HepG2 (cell line): ENCODE measurements at regions not wholly inside any gene's neighbourhood (a gene's known extent, or its start where the extent isn't known, plus 50 kb on each side); places are given as distances from the start of the nearest gene placed in this dataset.

Source experiments
- ATAC-seq: fragments of 200-7000 bp; cut with Tn5 transposase; 3 replicates; pipeline ENCODE4 v1.9.1; 2020; ENCODE audit warnings: mild to moderate bottlenecking, moderate library complexity
- BruUV-seq: library from RNA; stranded (reverse); fragments of 400-500 nt; replicated peaks from 2 replicates; lab custom pipeline; 2021; lab: Mats Ljungman, UMichigan
- CTCF ChIA-PET: fragments of 300-600 bp; formaldehyde crosslinking; extraction: SDS; loops from one replicate; lab custom pipeline; 2021; ENCODE audit warnings: low total read pairs, inconsistent platforms, low intra/inter-chr PET ratio; lab: Yijun Ruan, JAX
- POLR2A ChIA-PET: fragments of 350-600 bp; sonication (Branson Sonifier 250); formaldehyde crosslinking; loops from one replicate; lab custom pipeline; 2020; ENCODE audit warnings: antibody characterized with exemption, inconsistent platforms; lab: Yijun Ruan, JAX
- DNase-seq: peaks from one replicate; pipeline ENCODE4 v3.0.0-alpha.2; 2015; ENCODE audit warnings: low spot score
- FAIRE-seq: peaks from 3 replicates; lab custom pipeline; 2011; peaks lifted over from hg19 to GRCh38; lab: Jason Lieb, UNC
- H2AFZ ChIP-seq: one replicate; pipeline ENCODE4 v1.6.1; 2011; ENCODE audit warnings: low read length, inconsistent platforms
- H3K27ac ChIP-seq: fragments of 300-600 bp; 3 replicates; pipeline ENCODE4 v1.8.0; 2011; ENCODE audit warnings: mixed run types, mild to moderate bottlenecking, mixed read lengths, low read length, inconsistent platforms; ENCODE audit not compliant: insufficient read depth; ENCODE audit errors: extremely low read length
- H3K27me3 ChIP-seq, 2 experiments: fragments of 200-600 bp in 1 of 2; 2 replicates in 1 of 2; 3 replicates in 1 of 2; pipeline versions ENCODE4 v1.6.0 to v1.8.0; 2011; ENCODE audit warnings: low read length in 2 of 2, mild to moderate bottlenecking in 2 of 2, moderate library complexity in 2 of 2, inconsistent platforms in 1 of 2; ENCODE audit not compliant: insufficient read depth in 2 of 2, control insufficient read depth in 1 of 2
- H3K36me3 ChIP-seq, 2 experiments: fragments of 200-600 bp in 1 of 2; replicated peaks in 1 of 2; 2 replicates in 1 of 2; 3 replicates in 1 of 2; pipeline versions ENCODE4 v1.5.1 to v1.8.0; 2011; ENCODE audit warnings: low read length in 2 of 2, inconsistent platforms in 1 of 2; ENCODE audit not compliant: insufficient read depth in 2 of 2, control insufficient read depth in 1 of 2
- H3K4me1 ChIP-seq: 2 replicates; pipeline ENCODE4 v1.5.1; 2012; ENCODE audit warnings: low read length, inconsistent platforms; ENCODE audit not compliant: insufficient read depth
- H3K4me2 ChIP-seq: 2 replicates; pipeline ENCODE4 v1.6.0; 2011; ENCODE audit warnings: low read depth, low read length, inconsistent platforms
- H3K4me3 ChIP-seq, 3 experiments: fragments of 200-600 bp in 1 of 3; sonication (generic), shearing (Covaris generic) in 1 of 3; replicated peaks in 1 of 3; 2 replicates each; pipeline ENCODE4 v1.5.1; 2011 to 2016; ENCODE audit warnings: low read length in 3 of 3, inconsistent platforms in 2 of 3, low read depth in 2 of 3, mild to moderate bottlenecking in 2 of 3, control low read depth in 1 of 3, mixed read lengths in 1 of 3; ENCODE audit not compliant: insufficient read depth in 1 of 3
- H3K79me2 ChIP-seq: one replicate; pipeline ENCODE4 v1.6.1; 2011; ENCODE audit warnings: low read length, inconsistent platforms; ENCODE audit not compliant: insufficient read depth
- H3K9ac ChIP-seq: 2 replicates; pipeline ENCODE4 v1.6.0; 2011; ENCODE audit warnings: mild to moderate bottlenecking, low read depth, low read length, inconsistent platforms; ENCODE audit not compliant: insufficient read depth
- H3K9me3 ChIP-seq: 2 replicates; pipeline ENCODE4 v1.5.1; 2012; ENCODE audit warnings: mild to moderate bottlenecking, low read length
- H4K20me1 ChIP-seq: 2 replicates; pipeline ENCODE4 v1.6.0; 2011; ENCODE audit warnings: inconsistent platforms, mild to moderate bottlenecking, low read length, moderate library complexity; ENCODE audit not compliant: insufficient read depth
- ATF7 ChIP-seq, 2 experiments: fragments of 450-650 bp in 1 of 2; sonication (generic) in 1 of 2; formaldehyde crosslinking in 1 of 2; IDR thresholded peaks; 2 replicates each; pipeline versions ENCODE4 v1.4.0 to v1.6.1; 2016 to 2020; ENCODE audit warnings: antibody characterized with exemption in 1 of 2, mild to moderate bottlenecking in 1 of 2, missing genetic modification reagents in 1 of 2
- CREB1 ChIP-seq, 2 experiments: fragments of 450-650 bp in 1 of 2; IDR thresholded peaks; 2 replicates each; pipeline ENCODE4 v1.6.1; 2016 to 2017; ENCODE audit warnings: control low read depth in 1 of 2, mild to moderate bottlenecking in 1 of 2, missing compliant biosample characterization in 1 of 2, missing genetic modification characterization in 1 of 2
- DNMT1 ChIP-seq: sonication (generic); formaldehyde crosslinking; IDR thresholded peaks from 2 replicates; pipeline ENCODE4 v1.5.1; 2020; ENCODE audit warnings: mild to moderate bottlenecking, missing genetic modification reagents
- PAX8 ChIP-seq: sonication (generic); formaldehyde crosslinking; IDR thresholded peaks from 2 replicates; pipeline ENCODE4 v1.8.0; 2022; ENCODE audit warnings: mild to moderate bottlenecking, missing genetic modification reagents, borderline replicate concordance
- SAFB2 ChIP-seq: sonication (generic); formaldehyde crosslinking; IDR thresholded peaks from 2 replicates; pipeline ENCODE4 v1.5.1; 2020; ENCODE audit warnings: missing genetic modification reagents, low read depth, mild to moderate bottlenecking, borderline replicate concordance
- SALL2 ChIP-seq: sonication (generic); formaldehyde crosslinking; IDR thresholded peaks from 2 replicates; pipeline ENCODE4 v1.8.1; 2023; ENCODE audit warnings: mild to moderate bottlenecking, missing genetic modification reagents, inconsistent platforms
- U2AF2 ChIP-seq: fragments of 200-400 bp; formaldehyde crosslinking; IDR thresholded peaks from 2 replicates; pipeline ENCODE4 v1.6.1; 2017; ENCODE audit warnings: low read depth, mild to moderate bottlenecking, low read length
- XRCC5 ChIP-seq: fragments of 200-400 bp; formaldehyde crosslinking; optimal IDR thresholded peaks from 2 replicates; pipeline ENCODE3; 2017; ENCODE audit warnings: mild to moderate bottlenecking, low read length
- ZFP1 ChIP-seq: IDR thresholded peaks from 2 replicates; pipeline ENCODE4 v1.6.1; 2016
- ZFX ChIP-seq: sonication (generic); formaldehyde crosslinking; IDR thresholded peaks from 2 replicates; pipeline ENCODE4 v1.4.0; 2020; ENCODE audit warnings: mild to moderate bottlenecking, low read depth, missing genetic modification reagents, moderate library complexity
- ZFYVE20 ChIP-seq: sonication (generic); formaldehyde crosslinking; IDR thresholded peaks from 2 replicates; pipeline ENCODE4 v1.8.0; 2023; ENCODE audit warnings: low read depth, mild to moderate bottlenecking, moderate library complexity, missing genetic modification reagents, borderline replicate concordance
- ZNF230 ChIP-seq: sonication (generic); formaldehyde crosslinking; IDR thresholded peaks from 2 replicates; pipeline ENCODE4 v1.4.0; 2020; ENCODE audit warnings: mild to moderate bottlenecking, missing genetic modification reagents
- ZNF652 ChIP-seq: IDR thresholded peaks from 2 replicates; pipeline ENCODE4 v1.6.1; 2016; ENCODE audit warnings: low read depth, borderline replicate concordance
- ZNF737 ChIP-seq: sonication (generic); formaldehyde crosslinking; IDR thresholded peaks from 2 replicates; pipeline ENCODE4 v1.5.0; 2020; ENCODE audit warnings: missing genetic modification reagents, mild to moderate bottlenecking, borderline replicate concordance
- WGBS: methylation state at CpG from one replicate; pipeline ENCODE4 v1.1.6; 2017; ENCODE audit warnings: low lambda C conversion rate; 5-methylcytosine and 5-hydroxymethylcytosine counted together
- in situ Hi-C: cut with HindIII; loops from 2 replicates; pipeline ENCODE4 v1.10.0; 2017; ENCODE audit warnings: low pct_unique_long_range_greater_than_20kb; ENCODE audit not compliant: extremely low pct_ligation_motif_present
- intact Hi-C: fragments of 100-400 bp; cut with micrococcal nuclease; formaldehyde crosslinking; loops from one replicate; pipeline ENCODE4 v1.10.0; 2022; ENCODE audit not compliant: unreplicated experiment
- TF ChIP-seq, protein P1 (sequence below): IDR thresholded peaks from 2 replicates; pipeline ENCODE4 v1.6.1; 2012; ENCODE audit warnings: low read length, improper control_type of control experiment
- TF ChIP-seq, protein P2 (sequence below): sonication (generic); formaldehyde crosslinking; IDR thresholded peaks from 2 replicates; pipeline ENCODE4 v1.4.0; 2020; ENCODE audit warnings: missing genetic modification reagents

DNA sequence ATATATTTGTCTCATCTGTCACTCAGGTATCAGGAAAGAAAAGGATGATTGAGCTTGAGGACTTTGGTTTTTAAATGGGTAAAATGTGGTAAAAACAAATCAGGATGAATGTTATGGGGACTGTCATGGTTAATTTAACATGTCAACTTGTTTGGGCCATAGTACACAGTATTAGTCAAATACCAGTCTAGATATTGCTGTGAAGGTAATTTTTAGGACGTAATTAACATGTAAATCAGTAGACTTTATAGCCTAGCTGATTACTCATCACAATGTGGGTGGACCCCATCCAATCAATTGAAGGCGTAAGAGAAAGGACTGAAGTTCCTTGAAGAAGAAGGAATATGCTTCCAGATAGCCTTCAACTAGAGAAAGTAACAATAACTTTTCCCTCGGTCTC, 275.7 kb upstream of the ZNF804A start:
- H2AFZ ChIP-seq, result no peak overlapping the region
- no peak overlapping the region for H3K9ac ChIP-seq
- in situ Hi-C loops, result no loop called here
- H3K9me3 ChIP-seq, result no peaks in the 10 kb centered on the region
- H4K20me1 ChIP-seq, result no peaks in the 10 kb centered on the region
- H3K27me3 ChIP-seq, result no peaks in the 10 kb centered on the region
- WGBS, result 4% methylated on average over 3 of the region's 3 CpGs
- no peaks in the 10 kb centered on the region for H3K4me1 ChIP-seq
- H3K4me2 ChIP-seq, result no peak overlapping the region
- FAIRE-seq, result no peak
- intact Hi-C loops, result no loop called here
- ChIA-PET POLR2A (no interaction called here), CTCF (no interaction called here)
- TF ChIP-seq ATF7 (IDR thresholded peaks at IDR 0.05) (peak; percentile 95), ATF7 (CRISPR knock-in tag; IDR thresholded peaks at IDR 0.05) (no peak), XRCC5 (no peak), ZFX (CRISPR knock-in tag) (no peak), SAFB2 (no peak), ZNF737 (CRISPR knock-in tag) (no peak), CREB1 (IDR thresholded peaks at IDR 0.05) (peak; percentile 82), CREB1 (CRISPR knock-in tag; IDR thresholded peaks at IDR 0.05) (no peak), ZNF652 (CRISPR knock-in tag) (no peak)
- no peak for ATAC-seq
- no peak for DNase-seq
- H3K4me3 ChIP-seq, result no peak overlapping the region
- BruUV-seq, result no TSS peak
- H3K27ac ChIP-seq, result no peak overlapping the region
- H3K79me2 ChIP-seq, result no peaks in the 10 kb centered on the region
- no peaks in the 10 kb centered on the region for H3K36me3 ChIP-seq

GRCh38 chr2:184326066-184326465, 272.3 kb upstream of the ZNF804A start:
- Histone ChIP-seq H3K79me2 (no peaks in the 10 kb centered on the region), H3K4me3 (no peak overlapping the region), H3K4me2 (no peak overlapping the region), H3K9me3 (no peaks in the 10 kb centered on the region)
- no peak for FAIRE-seq
- POLR2A ChIA-PET, result no interaction called here
- CTCF ChIA-PET, result no interaction called here
- intact Hi-C loops, result no loop called here
- no peak for TF ChIP-seq SALL2 (CRISPR knock-in tag)
- TF ChIP-seq, protein P1, sequence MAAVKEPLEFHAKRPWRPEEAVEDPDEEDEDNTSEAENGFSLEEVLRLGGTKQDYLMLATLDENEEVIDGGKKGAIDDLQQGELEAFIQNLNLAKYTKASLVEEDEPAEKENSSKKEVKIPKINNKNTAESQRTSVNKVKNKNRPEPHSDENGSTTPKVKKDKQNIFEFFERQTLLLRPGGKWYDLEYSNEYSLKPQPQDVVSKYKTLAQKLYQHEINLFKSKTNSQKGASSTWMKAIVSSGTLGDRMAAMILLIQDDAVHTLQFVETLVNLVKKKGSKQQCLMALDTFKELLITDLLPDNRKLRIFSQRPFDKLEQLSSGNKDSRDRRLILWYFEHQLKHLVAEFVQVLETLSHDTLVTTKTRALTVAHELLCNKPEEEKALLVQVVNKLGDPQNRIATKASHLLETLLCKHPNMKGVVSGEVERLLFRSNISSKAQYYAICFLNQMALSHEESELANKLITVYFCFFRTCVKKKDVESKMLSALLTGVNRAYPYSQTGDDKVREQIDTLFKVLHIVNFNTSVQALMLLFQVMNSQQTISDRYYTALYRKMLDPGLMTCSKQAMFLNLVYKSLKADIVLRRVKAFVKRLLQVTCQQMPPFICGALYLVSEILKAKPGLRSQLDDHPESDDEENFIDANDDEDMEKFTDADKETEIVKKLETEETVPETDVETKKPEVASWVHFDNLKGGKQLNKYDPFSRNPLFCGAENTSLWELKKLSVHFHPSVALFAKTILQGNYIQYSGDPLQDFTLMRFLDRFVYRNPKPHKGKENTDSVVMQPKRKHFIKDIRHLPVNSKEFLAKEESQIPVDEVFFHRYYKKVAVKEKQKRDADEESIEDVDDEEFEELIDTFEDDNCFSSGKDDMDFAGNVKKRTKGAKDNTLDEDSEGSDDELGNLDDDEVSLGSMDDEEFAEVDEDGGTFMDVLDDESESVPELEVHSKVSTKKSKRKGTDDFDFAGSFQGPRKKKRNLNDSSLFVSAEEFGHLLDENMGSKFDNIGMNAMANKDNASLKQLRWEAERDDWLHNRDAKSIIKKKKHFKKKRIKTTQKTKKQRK, result no peak
- no peak for TF ChIP-seq ATF7 (IDR thresholded peaks at IDR 0.05)
- no peak for TF ChIP-seq ATF7 (CRISPR knock-in tag; IDR thresholded peaks at IDR 0.05)
- no peak for TF ChIP-seq U2AF2
- no peak for TF ChIP-seq ZNF230 (CRISPR knock-in tag)
- no peak for TF ChIP-seq ZFP1 (CRISPR knock-in tag)
- TF ChIP-seq ZFYVE20 (CRISPR knock-in tag), result no peak
- TF ChIP-seq, protein P2, sequence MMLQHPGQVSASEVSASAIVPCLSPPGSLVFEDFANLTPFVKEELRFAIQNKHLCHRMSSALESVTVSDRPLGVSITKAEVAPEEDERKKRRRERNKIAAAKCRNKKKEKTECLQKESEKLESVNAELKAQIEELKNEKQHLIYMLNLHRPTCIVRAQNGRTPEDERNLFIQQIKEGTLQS (CRISPR knock-in tag), result no peak
- TF ChIP-seq PAX8 (CRISPR knock-in tag), result no peak
- TF ChIP-seq DNMT1 (CRISPR knock-in tag), result no peak
- TF ChIP-seq, all 625 proteins: peak for 0
- H3K4me1 ChIP-seq, result no peaks in the 10 kb centered on the region
- in situ Hi-C loops, result no loop called here
- no peak overlapping the region for H2AFZ ChIP-seq
- no peak overlapping the region for H3K27ac ChIP-seq
- no peak for ATAC-seq
- H3K36me3 ChIP-seq, result no peaks in the 10 kb centered on the region
- no TSS peak for BruUV-seq
- 3% methylated on average over 2 of the region's 2 CpGs for WGBS
- H3K9ac ChIP-seq, result no peak overlapping the region
- no peaks in the 10 kb centered on the region for H3K27me3 ChIP-seq
- DNase-seq, result no peak
- H4K20me1 ChIP-seq, result no peaks in the 10 kb centered on the region
